IPS-NIHi11 (cell line): ENCODE measurements at regions not wholly inside any gene's neighbourhood (a gene's known extent, or its start where the extent isn't known, plus 50 kb on each side); places are given as distances from the start of the nearest gene placed in this dataset.

ENCODE experiments used
- DNase-seq: peaks from one replicate; pipeline ENCODE4 v3.0.0; 2012; ENCODE audit warnings: mixed read lengths, low spot score

DNA sequence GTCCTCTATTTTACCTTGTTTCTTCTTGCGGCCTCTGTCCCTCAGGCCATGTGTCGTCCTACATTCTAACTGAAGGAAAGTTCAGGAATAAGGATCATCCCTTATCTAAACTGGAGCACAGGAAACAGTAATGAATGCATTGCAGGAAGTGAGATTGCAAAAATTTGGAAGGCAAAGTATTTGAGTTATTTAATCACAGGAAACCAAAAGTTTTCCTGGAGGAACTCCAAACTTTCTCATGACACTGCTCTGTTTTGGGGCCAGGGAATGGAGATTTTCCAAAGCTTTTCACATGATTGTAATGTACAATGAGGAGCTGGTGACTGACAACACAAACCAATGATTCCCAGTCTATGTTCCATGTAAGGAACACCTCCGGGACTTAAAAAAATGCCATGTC is 57.8 kb upstream of the PLSCR4 start:
- DNase-seq: no peak

DNA sequence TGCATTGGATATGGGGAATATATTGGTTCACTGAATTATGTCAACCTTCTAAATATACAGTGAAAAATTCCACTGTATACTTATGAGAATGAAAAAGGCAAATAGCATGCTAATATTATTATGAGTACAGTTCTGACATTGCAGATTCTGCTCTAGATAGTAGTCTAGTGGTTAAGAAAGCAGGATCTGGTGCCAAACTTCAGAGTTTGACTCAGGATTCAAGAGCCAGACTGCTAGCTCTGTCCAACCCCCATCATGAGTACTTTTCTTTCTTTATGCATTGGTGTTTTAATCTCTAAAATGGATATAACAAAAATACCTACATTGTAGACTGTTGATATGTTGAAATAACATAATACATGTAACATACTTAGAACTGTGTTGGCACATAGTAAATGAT is 57.3 kb upstream of the PLSCR4 start:
- DNase-seq: no peak

DNA sequence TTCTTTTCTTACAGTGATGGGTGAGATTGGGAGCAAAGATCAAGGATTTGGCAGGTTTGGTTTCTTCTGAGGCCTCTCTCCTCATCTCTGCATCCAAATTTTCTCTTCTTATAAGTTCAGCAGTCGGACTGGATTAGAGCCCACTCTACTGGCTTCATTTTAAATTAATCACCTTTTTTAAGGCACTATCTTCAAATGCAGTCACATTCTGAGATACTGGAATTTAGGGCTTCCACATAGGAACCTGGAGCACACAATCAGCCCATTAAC is 56.5 kb upstream of the PLSCR4 start:
- no peak for DNase-seq

DNA sequence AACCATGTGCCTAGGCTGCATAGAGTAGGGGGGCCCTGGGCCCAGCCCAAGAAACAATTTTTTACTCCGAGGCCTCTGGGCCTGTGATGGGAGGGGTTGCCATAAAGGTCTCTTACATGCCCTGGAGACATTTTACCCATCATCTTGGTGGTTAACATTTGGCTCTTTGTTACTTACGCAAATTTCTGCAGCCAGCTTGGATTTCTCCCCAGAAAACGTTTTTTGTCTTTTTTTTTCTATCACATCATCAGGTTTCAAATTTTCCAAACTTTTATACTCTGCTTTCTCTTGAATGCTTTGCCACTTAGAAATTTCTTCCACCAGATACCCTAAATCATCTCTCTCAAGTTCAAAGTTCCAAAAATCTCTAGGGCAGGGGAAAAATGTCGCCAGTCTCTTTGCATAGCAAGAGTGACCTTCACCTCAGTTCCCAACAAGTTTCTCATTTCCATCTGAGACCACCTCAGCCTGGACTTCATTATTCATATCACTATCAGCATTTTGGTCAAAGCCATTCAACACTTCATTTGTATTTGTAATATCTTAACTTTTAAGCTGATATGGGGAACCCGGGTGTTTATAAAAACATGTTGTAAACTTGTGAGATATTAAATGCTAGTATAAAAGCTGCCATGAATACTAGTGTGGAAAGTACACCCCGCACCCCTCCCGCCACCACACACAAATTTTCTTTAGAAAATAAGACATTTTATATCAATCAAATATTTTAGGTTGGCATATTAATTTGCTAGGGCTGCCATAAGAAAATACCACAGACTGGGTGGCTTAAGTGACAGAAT is 56.0 kb upstream of the PLSCR4 start:
- DNase-seq: no peak

DNA sequence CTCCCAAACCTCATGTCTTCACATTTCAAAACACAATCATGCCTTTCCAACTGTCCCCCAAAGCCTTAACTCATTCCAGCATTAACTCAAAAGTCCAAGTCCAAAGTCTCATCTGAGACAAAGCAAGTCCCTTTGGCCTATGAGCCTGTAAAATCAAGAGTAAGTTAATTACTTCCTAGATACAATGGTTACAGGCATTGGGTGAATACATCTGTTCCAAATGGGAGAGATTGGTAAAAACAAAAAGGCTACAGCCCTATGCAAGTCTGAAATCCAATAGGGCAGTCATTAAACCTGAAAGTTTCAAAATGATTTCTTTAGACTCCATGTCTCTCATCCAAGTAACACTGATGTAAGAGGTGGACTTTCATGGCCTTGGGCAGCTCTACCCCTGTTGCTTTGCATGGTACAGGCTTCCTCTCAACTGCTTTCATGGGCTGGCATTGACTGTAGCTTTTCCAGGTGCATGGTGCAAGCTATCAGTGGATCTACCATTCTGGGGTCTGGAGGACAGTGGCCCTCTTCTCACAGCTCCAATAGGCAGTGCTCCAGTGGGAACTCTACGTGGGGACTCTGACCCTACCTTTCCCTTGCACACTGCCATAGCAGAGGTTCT is 55.0 kb upstream of the PLSCR4 start:
- DNase-seq: no peak

DNA sequence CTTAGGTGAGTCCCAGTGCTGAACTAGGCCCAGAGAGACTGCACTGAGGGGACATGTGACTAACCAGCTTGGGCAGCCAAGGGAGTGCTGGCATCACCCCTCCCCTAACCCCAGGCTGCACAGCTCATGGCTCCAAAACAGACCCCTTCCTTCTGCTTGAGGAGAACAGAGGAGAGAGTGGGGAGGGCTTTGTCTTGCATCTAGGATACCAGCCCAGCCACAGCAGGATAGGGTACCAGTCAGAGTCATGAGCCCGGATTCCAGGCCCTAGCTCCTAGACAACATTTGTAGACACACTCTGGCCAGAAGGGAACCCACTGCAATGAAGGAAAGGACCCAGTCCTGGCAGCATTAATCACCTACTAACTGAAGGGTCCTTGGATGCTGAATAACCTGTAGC is 49.9 kb upstream of the PLSCR4 start:
- DNase-seq: no peak
